Thymus (tissue), 11 donors: ENCODE measurements at regions not wholly inside any gene's neighbourhood (a gene's known extent, or its start where the extent isn't known, plus 50 kb on each side); places are given as distances from the start of the nearest gene placed in this dataset.
A peak's percentile ranks its signal among the peaks of the same experiment; 100 is the strongest.

ENCODE experiments used
- DNase-seq, 9 donors: peaks; one replicate each; pipeline ENCODE4 v3.0.0-alpha.2; 2013; ENCODE audit warnings: low spot score in 9 of 9, low read depth in 6 of 9, missing footprints in 1 of 9
- H3K27ac ChIP-seq, 2 donors: one replicate each; pipeline ENCODE4 v1.5.1; 2013; ENCODE audit warnings: control low read depth in 1 of 2, low read depth in 1 of 2, low read length in 1 of 2, mild to moderate bottlenecking in 1 of 2, moderate library complexity in 1 of 2
- H3K27me3 ChIP-seq, 2 donors: one replicate each; pipeline ENCODE4 v1.5.1; 2013; ENCODE audit warnings: low read length in 1 of 2; ENCODE audit not compliant: control insufficient read depth in 2 of 2, insufficient read depth in 1 of 2
- H3K36me3 ChIP-seq, 2 donors: one replicate each; pipeline ENCODE4 v1.5.1; 2013; ENCODE audit warnings: low read length in 1 of 2, mild to moderate bottlenecking in 1 of 2, moderate library complexity in 1 of 2; ENCODE audit not compliant: control insufficient read depth in 2 of 2, insufficient read depth in 2 of 2
- H3K4me1 ChIP-seq, 2 donors: one replicate each; pipeline ENCODE4 v1.5.1; 2013; ENCODE audit warnings: low read length in 2 of 2; ENCODE audit not compliant: control insufficient read depth in 2 of 2, insufficient read depth in 2 of 2
- H3K4me3 ChIP-seq, 2 donors: one replicate each; pipeline ENCODE4 v1.5.1; 2013; ENCODE audit warnings: low read length in 2 of 2, control low read depth in 1 of 2, mild to moderate bottlenecking in 1 of 2
- H3K9me3 ChIP-seq, 2 donors: one replicate each; pipeline ENCODE4 v1.5.1; 2013; ENCODE audit warnings: low read length in 1 of 2, mild to moderate bottlenecking in 1 of 2; ENCODE audit not compliant: control insufficient read depth in 2 of 2, insufficient read depth in 1 of 2
- WGBS: extraction: QIAGEN DNeasy Blood & Tissue Kit; methylation state at CpG from one replicate; pipeline ENCODE4 v1.1.7; 2013; 5-methylcytosine and 5-hydroxymethylcytosine counted together
- donor health status: healthy.

GRCh38 chr11:134637091-134638015, 225.3 kb upstream of the B3GAT1 start:
- Histone ChIP-seq H3K36me3 (no peaks in the 10 kb centered on the region), H3K4me3 (no peak overlapping the region), H3K27ac (no peak overlapping the region), H3K27me3 (no peaks in the 10 kb centered on the region), H3K4me1 (peaks cover 0 to 12% of the 10 kb centered on the region in 2 donors), H3K9me3 (no peaks in the 10 kb centered on the region)
- DNase-seq = peak in 1 of 9 donors; percentile 9
- 82% methylated on average over 11 of the region's 11 CpGs for WGBS

- H3K27me3 ChIP-seq = no peaks in the 10 kb centered on the region
- H3K4me1 ChIP-seq = peaks cover 0 to 12% of the 10 kb centered on the region in 2 donors
- no peaks in the 10 kb centered on the region for H3K36me3 ChIP-seq
- no peak overlapping the region for H3K4me3 ChIP-seq
- H3K9me3 ChIP-seq = no peaks in the 10 kb centered on the region
- H3K27ac ChIP-seq = no peak overlapping the region
- no peak for DNase-seq
- WGBS = 91% methylated on average over 12 of the region's 12 CpGs
Observed at GRCh38 chr11:134636071-134636470, 224.0 kb upstream of the B3GAT1 start.

- H3K4me1 ChIP-seq = peaks cover 0 to 12% of the 10 kb centered on the region in 2 donors
- H3K27me3 ChIP-seq = no peaks in the 10 kb centered on the region
- H3K36me3 ChIP-seq = no peaks in the 10 kb centered on the region
- no peaks in the 10 kb centered on the region for H3K9me3 ChIP-seq
- 82% methylated on average over 22 of the region's 22 CpGs for WGBS
- DNase-seq = no peak
- H3K4me3 ChIP-seq = no peak overlapping the region
- no peak overlapping the region for H3K27ac ChIP-seq
Observed at GRCh38 chr11:134634897-134635831, 223.1 kb upstream of the B3GAT1 start.

GRCh38 chr11:134633276-134633675, 221.2 kb upstream of the B3GAT1 start:
- peaks cover 0 to 3% of the 10 kb centered on the region in 2 donors for H3K4me1 ChIP-seq
- WGBS = 97% methylated on average over 6 of the region's 6 CpGs
- DNase-seq = no peak
- no peak overlapping the region for H3K27ac ChIP-seq
- H3K27me3 ChIP-seq = no peaks in the 10 kb centered on the region
- H3K4me3 ChIP-seq = no peak overlapping the region
- no peaks in the 10 kb centered on the region for H3K36me3 ChIP-seq
- H3K9me3 ChIP-seq = no peaks in the 10 kb centered on the region

- no peak for DNase-seq
- 88% methylated on average over 16 of the region's 16 CpGs for WGBS
Observed at GRCh38 chr11:134632347-134633119, 220.5 kb upstream of the B3GAT1 start.

GRCh38 chr11:134630861-134631260, 218.8 kb upstream of the B3GAT1 start:
- H3K4me1 ChIP-seq = no peaks in the 10 kb centered on the region
- no peak overlapping the region for H3K4me3 ChIP-seq
- DNase-seq = no peak
- H3K36me3 ChIP-seq = no peaks in the 10 kb centered on the region
- no peaks in the 10 kb centered on the region for H3K27me3 ChIP-seq
- 90% methylated on average over 13 of the region's 13 CpGs for WGBS
- no peak overlapping the region for H3K27ac ChIP-seq
- H3K9me3 ChIP-seq = no peaks in the 10 kb centered on the region

More at GRCh38 chr11:134632347-134633119, 220.5 kb upstream of the B3GAT1 start:
- Histone ChIP-seq H3K9me3 (no peaks in the 10 kb centered on the region), H3K27ac (no peak overlapping the region), H3K4me1 (peaks cover 0 to under 1% of the 10 kb centered on the region in 2 donors), H3K4me3 (no peak overlapping the region), H3K27me3 (no peaks in the 10 kb centered on the region), H3K36me3 (no peaks in the 10 kb centered on the region)

- H3K9me3 ChIP-seq = no peaks in the 10 kb centered on the region
- H3K36me3 ChIP-seq = no peaks in the 10 kb centered on the region
- 96% methylated on average over 6 of the region's 6 CpGs for WGBS
- no peaks in the 10 kb centered on the region for H3K4me1 ChIP-seq
- DNase-seq = no peak
- no peaks in the 10 kb centered on the region for H3K27me3 ChIP-seq
- no peak overlapping the region for H3K4me3 ChIP-seq
- no peak overlapping the region for H3K27ac ChIP-seq
Observed at GRCh38 chr11:134628426-134628825, 216.4 kb upstream of the B3GAT1 start.

GRCh38 chr11:134626032-134626431, 214.0 kb upstream of the B3GAT1 start:
- Histone ChIP-seq H3K36me3 (no peaks in the 10 kb centered on the region), H3K27me3 (no peaks in the 10 kb centered on the region), H3K4me3 (no peak overlapping the region), H3K27ac (no peak overlapping the region), H3K4me1 (no peaks in the 10 kb centered on the region), H3K9me3 (no peaks in the 10 kb centered on the region)
- 85% methylated on average over 4 of the region's 4 CpGs for WGBS
- DNase-seq = no peak
